ENCODE measurements at regions not wholly inside any gene's neighbourhood (a gene's known extent, or its start where the extent isn't known, plus 50 kb on each side); places are given as distances from the start of the nearest gene placed in this dataset.

DNA sequence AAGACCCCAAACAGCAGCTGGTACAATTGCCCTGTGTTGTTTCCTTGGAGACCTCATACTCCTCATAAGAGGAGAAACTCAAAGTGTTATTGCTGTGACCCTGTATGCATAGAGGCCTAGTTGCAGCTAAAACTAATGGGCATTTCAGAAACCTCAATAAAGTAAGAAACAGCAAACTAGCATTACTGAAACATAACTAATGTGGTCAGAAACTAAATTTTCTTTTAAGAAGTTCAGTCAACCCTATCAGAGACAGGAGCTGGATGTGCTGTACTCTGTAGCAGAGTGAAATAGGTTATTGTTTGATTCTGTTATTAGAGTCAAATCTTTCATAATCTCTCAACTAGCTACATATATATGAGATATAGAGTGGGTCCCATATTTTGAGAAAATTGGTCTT, 257.5 kb upstream of the IRS4 start:
- TF ChIP-seq ZNF114 (CRISPR knock-in tag; IDR thresholded peaks at IDR 0.05) (no peak), EZH2 (IDR thresholded peaks at IDR 0.05; ENCODE audit: low read depth, unreplicated experiment) (no peak), STAT1 (IDR thresholded peaks at IDR 0.05; ENCODE audit: unreplicated experiment) (no peak), ZNF331 (CRISPR knock-in tag; IDR thresholded peaks at IDR 0.05; ENCODE audit: low read depth) (no peak), POLR2AphosphoS5 (IDR thresholded peaks at IDR 0.05; ENCODE audit: low read depth) (no peak), EZH2phosphoT487 (IDR thresholded peaks at IDR 0.05; ENCODE audit: unreplicated experiment) (no peak), CREB1 (CRISPR knock-in tag; IDR thresholded peaks at IDR 0.05; ENCODE audit: low read depth) (no peak), NANOG (IDR thresholded peaks at IDR 0.05; ENCODE audit: borderline replicate concordance) (no peak), JUNB (IDR thresholded peaks at IDR 0.05; ENCODE audit: unreplicated experiment) (no peak), ETS1 (IDR thresholded peaks at IDR 0.05) (no peak)
- TF ChIP-seq, protein P1, sequence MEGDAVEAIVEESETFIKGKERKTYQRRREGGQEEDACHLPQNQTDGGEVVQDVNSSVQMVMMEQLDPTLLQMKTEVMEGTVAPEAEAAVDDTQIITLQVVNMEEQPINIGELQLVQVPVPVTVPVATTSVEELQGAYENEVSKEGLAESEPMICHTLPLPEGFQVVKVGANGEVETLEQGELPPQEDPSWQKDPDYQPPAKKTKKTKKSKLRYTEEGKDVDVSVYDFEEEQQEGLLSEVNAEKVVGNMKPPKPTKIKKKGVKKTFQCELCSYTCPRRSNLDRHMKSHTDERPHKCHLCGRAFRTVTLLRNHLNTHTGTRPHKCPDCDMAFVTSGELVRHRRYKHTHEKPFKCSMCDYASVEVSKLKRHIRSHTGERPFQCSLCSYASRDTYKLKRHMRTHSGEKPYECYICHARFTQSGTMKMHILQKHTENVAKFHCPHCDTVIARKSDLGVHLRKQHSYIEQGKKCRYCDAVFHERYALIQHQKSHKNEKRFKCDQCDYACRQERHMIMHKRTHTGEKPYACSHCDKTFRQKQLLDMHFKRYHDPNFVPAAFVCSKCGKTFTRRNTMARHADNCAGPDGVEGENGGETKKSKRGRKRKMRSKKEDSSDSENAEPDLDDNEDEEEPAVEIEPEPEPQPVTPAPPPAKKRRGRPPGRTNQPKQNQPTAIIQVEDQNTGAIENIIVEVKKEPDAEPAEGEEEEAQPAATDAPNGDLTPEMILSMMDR (conservative IDR thresholded peaks at IDR 0.05; ENCODE audit: low read depth in 2 of 2): no peak
- TF ChIP-seq, protein P2, sequence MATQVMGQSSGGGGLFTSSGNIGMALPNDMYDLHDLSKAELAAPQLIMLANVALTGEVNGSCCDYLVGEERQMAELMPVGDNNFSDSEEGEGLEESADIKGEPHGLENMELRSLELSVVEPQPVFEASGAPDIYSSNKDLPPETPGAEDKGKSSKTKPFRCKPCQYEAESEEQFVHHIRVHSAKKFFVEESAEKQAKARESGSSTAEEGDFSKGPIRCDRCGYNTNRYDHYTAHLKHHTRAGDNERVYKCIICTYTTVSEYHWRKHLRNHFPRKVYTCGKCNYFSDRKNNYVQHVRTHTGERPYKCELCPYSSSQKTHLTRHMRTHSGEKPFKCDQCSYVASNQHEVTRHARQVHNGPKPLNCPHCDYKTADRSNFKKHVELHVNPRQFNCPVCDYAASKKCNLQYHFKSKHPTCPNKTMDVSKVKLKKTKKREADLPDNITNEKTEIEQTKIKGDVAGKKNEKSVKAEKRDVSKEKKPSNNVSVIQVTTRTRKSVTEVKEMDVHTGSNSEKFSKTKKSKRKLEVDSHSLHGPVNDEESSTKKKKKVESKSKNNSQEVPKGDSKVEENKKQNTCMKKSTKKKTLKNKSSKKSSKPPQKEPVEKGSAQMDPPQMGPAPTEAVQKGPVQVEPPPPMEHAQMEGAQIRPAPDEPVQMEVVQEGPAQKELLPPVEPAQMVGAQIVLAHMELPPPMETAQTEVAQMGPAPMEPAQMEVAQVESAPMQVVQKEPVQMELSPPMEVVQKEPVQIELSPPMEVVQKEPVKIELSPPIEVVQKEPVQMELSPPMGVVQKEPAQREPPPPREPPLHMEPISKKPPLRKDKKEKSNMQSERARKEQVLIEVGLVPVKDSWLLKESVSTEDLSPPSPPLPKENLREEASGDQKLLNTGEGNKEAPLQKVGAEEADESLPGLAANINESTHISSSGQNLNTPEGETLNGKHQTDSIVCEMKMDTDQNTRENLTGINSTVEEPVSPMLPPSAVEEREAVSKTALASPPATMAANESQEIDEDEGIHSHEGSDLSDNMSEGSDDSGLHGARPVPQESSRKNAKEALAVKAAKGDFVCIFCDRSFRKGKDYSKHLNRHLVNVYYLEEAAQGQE (IDR thresholded peaks at IDR 0.05; ENCODE audit: unreplicated experiment): no peak
